IMR-90 (cell line): ENCODE measurements at regions not wholly inside any gene's neighbourhood (a gene's known extent, or its start where the extent isn't known, plus 50 kb on each side); places are given as distances from the start of the nearest gene placed in this dataset.

Experiments used
- ATAC-seq: fragments of 200-7000 bp; cut with Tn5 transposase; 2 replicates; pipeline ENCODE4 v1.9.1; 2020; ENCODE audit warnings: low read depth, mild to moderate bottlenecking, moderate library complexity
- BruUV-seq: library from RNA; stranded (reverse); fragments of 400-500 nt; replicated peaks from 2 replicates; lab custom pipeline; 2021; lab: Mats Ljungman, UMichigan
- CTCF ChIA-PET: fragments of 300-600 bp; formaldehyde crosslinking; extraction: SDS; loops from one replicate; lab custom pipeline; 2021; ENCODE audit warnings: antibody characterized with exemption; lab: Yijun Ruan, JAX
- POLR2A ChIA-PET: fragments of 300-600 bp; sonication (Branson Sonifier 250); formaldehyde crosslinking; loops from one replicate; lab custom pipeline; 2022; ENCODE audit warnings: antibody characterized with exemption; ENCODE audit not compliant: unreplicated experiment; lab: Charles Lee
- DNase-seq: peaks from one replicate; pipeline ENCODE4 v3.0.0; 2013
- H2AFZ ChIP-seq: replicated peaks from 2 replicates; pipeline ENCODE3; 2013; ENCODE audit warnings: low read length, mild to moderate bottlenecking; ENCODE audit not compliant: poor library complexity
- H2AK5ac ChIP-seq: 2 replicates; pipeline ENCODE4 v1.6.1; 2013; ENCODE audit warnings: low read depth, low read length, inconsistent platforms
- H2AK9ac ChIP-seq: replicated peaks from 2 replicates; pipeline ENCODE3; 2013; ENCODE audit warnings: mild to moderate bottlenecking, low read depth, low read length, moderate library complexity; ENCODE audit not compliant: poor library complexity
- H2BK120ac ChIP-seq: 2 replicates; pipeline ENCODE4 v1.6.1; 2013; ENCODE audit warnings: low read depth, low read length, inconsistent platforms
- H2BK15ac ChIP-seq: 3 replicates; pipeline ENCODE4 v1.6.1; 2013; ENCODE audit warnings: low read depth, low read length, inconsistent platforms
- H2BK20ac ChIP-seq: 2 replicates; pipeline ENCODE4 v1.6.1; 2013; ENCODE audit warnings: low read depth, mild to moderate bottlenecking, inconsistent platforms, low read length, moderate library complexity
- H2BK5ac ChIP-seq: 2 replicates; pipeline ENCODE4 v1.6.1; 2013; ENCODE audit warnings: mild to moderate bottlenecking, low read depth, low read length, inconsistent platforms; ENCODE audit not compliant: poor library complexity, severe bottlenecking
- H3K14ac ChIP-seq: replicated peaks from 2 replicates; pipeline ENCODE4 v1.6.1; 2013; ENCODE audit warnings: low read depth, low read length, inconsistent platforms
- H3K18ac ChIP-seq: 2 replicates; pipeline ENCODE4 v1.6.1; 2013; ENCODE audit warnings: low read depth, low read length, control low read depth
- H3K23ac ChIP-seq: 2 replicates; pipeline ENCODE4 v1.6.1; 2013; ENCODE audit warnings: low read depth, low read length, inconsistent platforms
- H3K27ac ChIP-seq: 2 replicates; pipeline ENCODE4 v1.5.1; 2013; ENCODE audit warnings: mild to moderate bottlenecking, control low read depth, low read length; ENCODE audit not compliant: insufficient read depth
- H3K27me3 ChIP-seq: 2 replicates; pipeline ENCODE4 v1.6.1; 2013; ENCODE audit warnings: low read length; ENCODE audit not compliant: control insufficient read depth, insufficient read depth
- H3K36me3 ChIP-seq: 2 replicates; pipeline ENCODE4 v1.6.1; 2013; ENCODE audit warnings: low read length, mixed read lengths; ENCODE audit not compliant: control insufficient read depth, insufficient read depth
- H3K4ac ChIP-seq: 2 replicates; pipeline ENCODE4 v1.6.1; 2013; ENCODE audit warnings: low read depth, low read length, inconsistent platforms
- H3K4me1 ChIP-seq: 2 replicates; pipeline ENCODE4 v1.6.1; 2013; ENCODE audit warnings: low read length, mixed read lengths; ENCODE audit not compliant: control insufficient read depth, insufficient read depth
- H3K4me2 ChIP-seq: 2 replicates; pipeline ENCODE4 v1.6.1; 2013; ENCODE audit warnings: low read depth, mild to moderate bottlenecking, control low read depth, low read length, moderate library complexity
- H3K4me3 ChIP-seq: 2 replicates; pipeline ENCODE4 v1.5.1; 2013; ENCODE audit warnings: low read depth, mild to moderate bottlenecking, control low read depth, low read length, moderate library complexity; ENCODE audit not compliant: insufficient read depth
- H3K56ac ChIP-seq: 2 replicates; pipeline ENCODE4 v1.6.1; 2013; ENCODE audit warnings: low read length, inconsistent platforms; ENCODE audit not compliant: insufficient read depth; ENCODE audit errors: extremely low read depth
- H3K79me1 ChIP-seq, 2 experiments: 2 replicates each; pipeline ENCODE4 v1.6.1; 2013; ENCODE audit warnings: low read length in 2 of 2, inconsistent platforms in 1 of 2, low read depth in 1 of 2
- H3K9ac ChIP-seq: 2 replicates; pipeline ENCODE4 v1.6.1; 2013; ENCODE audit warnings: low read depth, low read length, control low read depth
- H3K9me1 ChIP-seq: 2 replicates; pipeline ENCODE4 v1.6.1; 2013; ENCODE audit warnings: low read length, inconsistent platforms; ENCODE audit not compliant: insufficient read depth
- H3K9me3 ChIP-seq: 2 replicates; pipeline ENCODE4 v1.6.1; 2013; ENCODE audit warnings: low read length; ENCODE audit not compliant: control insufficient read depth, insufficient read depth
- H4K20me1 ChIP-seq: 2 replicates; pipeline ENCODE4 v1.6.1; 2013; ENCODE audit warnings: low read length, inconsistent platforms; ENCODE audit not compliant: insufficient read depth
- H4K5ac ChIP-seq: 2 replicates; pipeline ENCODE4 v1.6.1; 2013; ENCODE audit warnings: mild to moderate bottlenecking, low read depth, low read length, control low read depth
- H4K8ac ChIP-seq, 2 experiments: 2 replicates each; pipeline ENCODE4 v1.6.1; 2013; ENCODE audit warnings: low read depth in 2 of 2, low read length in 2 of 2, control low read depth in 1 of 2, inconsistent platforms in 1 of 2
- H4K91ac ChIP-seq: 2 replicates; pipeline ENCODE4 v1.6.1; 2013; ENCODE audit warnings: low read depth, low read length, inconsistent platforms; ENCODE audit not compliant: insufficient read depth
- BHLHE40 ChIP-seq: fragments of 150-350 bp; IDR thresholded peaks from 2 replicates; pipeline ENCODE4 v1.6.1; 2016; ENCODE audit warnings: mild to moderate bottlenecking, low read depth, low read length
- CEBPB ChIP-seq: IDR thresholded peaks from 2 replicates; pipeline ENCODE4 v1.6.1; 2012; ENCODE audit warnings: low read depth, low read length, improper control_type of control experiment
- CHD1 ChIP-seq: IDR thresholded peaks from 2 replicates; pipeline ENCODE4 v1.6.1; 2012; ENCODE audit warnings: low read depth, low read length, improper control_type of control experiment
- CTCF ChIP-seq: conservative IDR thresholded peaks from 2 replicates; pipeline ENCODE4 v1.5.1; 2012; ENCODE audit warnings: mild to moderate bottlenecking, low read depth, low read length, improper control_type of control experiment
- ELK1 ChIP-seq: fragments of 150-350 bp; IDR thresholded peaks from 2 replicates; pipeline ENCODE4 v1.6.1; 2016; ENCODE audit warnings: low read depth, mild to moderate bottlenecking, low read length, moderate library complexity, borderline replicate concordance
- FOS ChIP-seq: fragments of 150-350 bp; IDR thresholded peaks from 2 replicates; pipeline ENCODE4 v1.6.1; 2016; ENCODE audit warnings: low read depth, low read length
- MAFK ChIP-seq: IDR thresholded peaks from 2 replicates; pipeline ENCODE4 v1.6.1; 2012; ENCODE audit warnings: low read depth, low read length, improper control_type of control experiment
- MAZ ChIP-seq: IDR thresholded peaks from 2 replicates; pipeline ENCODE4 v1.6.1; 2012; ENCODE audit warnings: low read depth, mild to moderate bottlenecking, low read length, improper control_type of control experiment, moderate library complexity, borderline replicate concordance
- MXI1 ChIP-seq: IDR thresholded peaks from 2 replicates; pipeline ENCODE4 v1.6.1; 2012; ENCODE audit warnings: low read depth, mild to moderate bottlenecking, low read length, moderate library complexity, borderline replicate concordance
- NFE2L2 ChIP-seq: fragments of 150-350 bp; IDR thresholded peaks from 2 replicates; pipeline ENCODE4 v1.6.1; 2016; ENCODE audit warnings: low read depth, mild to moderate bottlenecking, low read length
- RAD21 ChIP-seq: IDR thresholded peaks from 2 replicates; pipeline ENCODE4 v1.6.1; 2012; ENCODE audit warnings: low read length, improper control_type of control experiment
- RCOR1 ChIP-seq: IDR thresholded peaks from 2 replicates; pipeline ENCODE4 v1.6.1; 2012; ENCODE audit warnings: mild to moderate bottlenecking, low read length, improper control_type of control experiment; ENCODE audit not compliant: insufficient replicate concordance
- USF2 ChIP-seq: fragments of 150-350 bp; IDR thresholded peaks from 2 replicates; pipeline ENCODE4 v1.6.1; 2017; ENCODE audit warnings: mild to moderate bottlenecking, antibody characterized with exemption, low read length, low read depth
- whole genome bisulfite sequencing, 2 experiments: methylation state at CpG; one replicate each; pipeline versions ENCODE4 v1.1.5 to v1.1.7; 2013; ENCODE audit warnings: missing lambda C conversion rate in 2 of 2; ENCODE audit not compliant: insufficient read length in 1 of 2; ENCODE audit errors: extremely low coverage in 2 of 2; 5-methylcytosine and 5-hydroxymethylcytosine counted together
- dilution Hi-C: fragments of 300-500 bp; cut with HindIII; formaldehyde crosslinking; loops from one replicate; pipeline ENCODE4 v1.14.3; 2018; ENCODE audit warnings: low sequenced_read_pairs; ENCODE audit not compliant: unreplicated experiment
- in situ Hi-C: fragments of 300-500 bp; cut with MboI; formaldehyde crosslinking; loops from 3 replicates; pipeline ENCODE4 v1.14.3; 2019; ENCODE audit warnings: low sequenced_read_pairs, inconsistent platforms, mixed read lengths
- intact Hi-C: fragments of 100-400 bp; cut with micrococcal nuclease; formaldehyde crosslinking; loops from 2 replicates; pipeline ENCODE4 v1.10.0; 2022

GRCh38 chr14:76582447-76582846, 178.8 kb upstream of the VASH1 start:
- no peaks in the 10 kb centered on the region for H3K36me3 ChIP-seq
- POLR2A ChIA-PET: no interaction called here
- H3K4ac ChIP-seq: no peak overlapping the region
- no peaks in the 10 kb centered on the region for H3K79me1 ChIP-seq
- H4K5ac ChIP-seq: no peak overlapping the region
- no peak overlapping the region for H4K8ac ChIP-seq
- no peaks in the 10 kb centered on the region for H3K9me3 ChIP-seq
- CTCF ChIA-PET: no interaction called here
- no peaks in the 10 kb centered on the region for H3K9me1 ChIP-seq
- no peak overlapping the region for H3K14ac ChIP-seq
- no peaks in the 10 kb centered on the region for H3K27me3 ChIP-seq
- no peak overlapping the region for H2BK120ac ChIP-seq
- dilution Hi-C loops (no loop called here), in situ Hi-C loops (no loop called here), intact Hi-C loops (no loop called here)
- no peak overlapping the region for H3K23ac ChIP-seq
- no peak overlapping the region for H3K4me3 ChIP-seq
- H3K56ac ChIP-seq: no peak overlapping the region
- H2AK9ac ChIP-seq: no peak overlapping the region
- H2BK5ac ChIP-seq: no peak overlapping the region
- no peak overlapping the region for H4K91ac ChIP-seq
- no peak overlapping the region for H3K27ac ChIP-seq
- ATAC-seq (no peak), DNase-seq (no peak)
- no CpG with 5 or more reads among the region's 1 CpG for WGBS, 2 experiments
- BruUV-seq: no TSS peak
- no peaks in the 10 kb centered on the region for H3K4me1 ChIP-seq
- TF ChIP-seq BHLHE40 (no peak), USF2 (no peak), FOS (no peak), MAFK (no peak), RCOR1 (no peak), MXI1 (no peak), NFE2L2 (no peak), MAZ (no peak), CEBPB (no peak), ELK1 (no peak), CHD1 (no peak), CTCF (no peak), RAD21 (no peak)
- no peak overlapping the region for H3K4me2 ChIP-seq
- no peaks in the 10 kb centered on the region for H4K20me1 ChIP-seq
- no peak overlapping the region for H3K9ac ChIP-seq
- no peak overlapping the region for H2BK20ac ChIP-seq
- no peak overlapping the region for H2AFZ ChIP-seq
- H3K18ac ChIP-seq: no peak overlapping the region
- no peak overlapping the region for H2AK5ac ChIP-seq
- H2BK15ac ChIP-seq: no peak overlapping the region
